Thyroid gland (tissue), 4 donors: ENCODE measurements at regions not wholly inside any gene's neighbourhood (a gene's known extent, or its start where the extent isn't known, plus 50 kb on each side); places are given as distances from the start of the nearest gene placed in this dataset.

ENCODE experiments used
- DNase-seq, 2 donors: peaks; one replicate each; pipeline ENCODE4 v3.0.0-alpha.2; 2019
- H3K27ac ChIP-seq, 3 donors: fragments of 200-600 bp; sonication (generic); 1 replicate in 2 of 3; 2 replicates in 1 of 3; pipeline ENCODE4 v1.5.1; 2016 to 2019; ENCODE audit warnings: mild to moderate bottlenecking in 1 of 3, moderate library complexity in 1 of 3
- H3K27me3 ChIP-seq: fragments of 200-600 bp; sonication (generic); one replicate; pipeline ENCODE4 v1.5.1; 2019
- H3K36me3 ChIP-seq, 2 donors: fragments of 200-600 bp; sonication (generic); one replicate each; pipeline ENCODE4 v1.5.1; 2016 to 2019
- H3K4me1 ChIP-seq, 2 donors: fragments of 200-600 bp; sonication (generic); one replicate each; pipeline ENCODE4 v1.5.1; 2017 to 2019
- H3K4me3 ChIP-seq, 3 donors: fragments of 200-600 bp; sonication (generic); replicated peaks in 1 of 3; 1 replicate in 2 of 3; 2 replicates in 1 of 3; pipeline ENCODE4 v1.5.1; 2016; ENCODE audit warnings: mild to moderate bottlenecking in 1 of 3
- H3K9me3 ChIP-seq: fragments of 200-600 bp; sonication (generic); one replicate; pipeline ENCODE4 v1.5.1; 2017
- POLR2A ChIP-seq, 2 donors: fragments of 450-650 bp; IDR thresholded peaks; one replicate each; pipeline ENCODE4 v1.6.1; 2017; ENCODE audit warnings: antibody characterized with exemption in 2 of 2, mild to moderate bottlenecking in 2 of 2, moderate library complexity in 1 of 2
- whole genome bisulfite sequencing, 2 donors: methylation state at CpG; one replicate each; pipeline ENCODE4 v1.1.5; 2017; 5-methylcytosine and 5-hydroxymethylcytosine counted together
- intact Hi-C: fragments of 100-400 bp; cut with DNase I; formaldehyde crosslinking; loops from one replicate; pipeline ENCODE4 v1.15.1; 2023
- TF ChIP-seq, protein P1 (sequence below), 6 experiments: fragments of 200-600 bp in 3 of 6; fragments of 450-650 bp in 3 of 6; sonication (generic) in 3 of 6; IDR thresholded peaks; one replicate each; pipeline ENCODE4 v1.5.1; 2016 to 2019; ENCODE audit warnings: antibody characterized with exemption in 6 of 6, mild to moderate bottlenecking in 2 of 6, inconsistent platforms in 1 of 6, moderate library complexity in 1 of 6

DNA sequence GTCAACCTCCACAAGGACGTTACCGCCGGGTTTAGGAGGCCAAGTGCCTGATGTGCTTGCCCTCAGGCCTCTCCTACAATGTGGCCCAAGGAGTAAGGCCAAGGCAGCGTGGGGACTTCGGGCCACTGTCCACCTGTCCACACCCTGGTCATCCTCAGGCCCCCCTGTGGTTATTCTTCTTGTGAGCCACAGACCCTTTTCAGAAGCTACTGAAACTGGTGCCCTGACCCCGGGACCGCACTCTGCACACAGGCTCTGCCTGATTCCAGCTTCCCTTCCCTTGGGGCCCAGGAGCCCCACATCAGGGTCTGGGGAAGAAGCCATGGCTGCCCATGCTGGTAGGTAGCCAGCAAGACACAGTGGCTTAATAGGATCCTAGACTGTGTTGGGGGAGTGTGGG is 128.8 kb downstream of the OLFM1 start:
- no peaks in the 10 kb centered on the region for H3K9me3 ChIP-seq
- no peaks in the 10 kb centered on the region for H3K27me3 ChIP-seq
- TF ChIP-seq, protein P1, sequence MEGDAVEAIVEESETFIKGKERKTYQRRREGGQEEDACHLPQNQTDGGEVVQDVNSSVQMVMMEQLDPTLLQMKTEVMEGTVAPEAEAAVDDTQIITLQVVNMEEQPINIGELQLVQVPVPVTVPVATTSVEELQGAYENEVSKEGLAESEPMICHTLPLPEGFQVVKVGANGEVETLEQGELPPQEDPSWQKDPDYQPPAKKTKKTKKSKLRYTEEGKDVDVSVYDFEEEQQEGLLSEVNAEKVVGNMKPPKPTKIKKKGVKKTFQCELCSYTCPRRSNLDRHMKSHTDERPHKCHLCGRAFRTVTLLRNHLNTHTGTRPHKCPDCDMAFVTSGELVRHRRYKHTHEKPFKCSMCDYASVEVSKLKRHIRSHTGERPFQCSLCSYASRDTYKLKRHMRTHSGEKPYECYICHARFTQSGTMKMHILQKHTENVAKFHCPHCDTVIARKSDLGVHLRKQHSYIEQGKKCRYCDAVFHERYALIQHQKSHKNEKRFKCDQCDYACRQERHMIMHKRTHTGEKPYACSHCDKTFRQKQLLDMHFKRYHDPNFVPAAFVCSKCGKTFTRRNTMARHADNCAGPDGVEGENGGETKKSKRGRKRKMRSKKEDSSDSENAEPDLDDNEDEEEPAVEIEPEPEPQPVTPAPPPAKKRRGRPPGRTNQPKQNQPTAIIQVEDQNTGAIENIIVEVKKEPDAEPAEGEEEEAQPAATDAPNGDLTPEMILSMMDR (IDR thresholded peaks at IDR 0.05): no peak
- no peak for TF ChIP-seq POLR2A (IDR thresholded peaks at IDR 0.05)
- peaks cover 0 to 15% of the 10 kb centered on the region in 2 donors for H3K4me1 ChIP-seq
- H3K4me3 ChIP-seq: no peak overlapping the region
- no peak for DNase-seq
- H3K36me3 ChIP-seq: no peaks in the 10 kb centered on the region
- intact Hi-C loops: no loop called here
- H3K27ac ChIP-seq: no peak overlapping the region
- 88 to 91% methylated on average over 4 to 7 of the region's 7 CpGs for WGBS, 2 donors

DNA sequence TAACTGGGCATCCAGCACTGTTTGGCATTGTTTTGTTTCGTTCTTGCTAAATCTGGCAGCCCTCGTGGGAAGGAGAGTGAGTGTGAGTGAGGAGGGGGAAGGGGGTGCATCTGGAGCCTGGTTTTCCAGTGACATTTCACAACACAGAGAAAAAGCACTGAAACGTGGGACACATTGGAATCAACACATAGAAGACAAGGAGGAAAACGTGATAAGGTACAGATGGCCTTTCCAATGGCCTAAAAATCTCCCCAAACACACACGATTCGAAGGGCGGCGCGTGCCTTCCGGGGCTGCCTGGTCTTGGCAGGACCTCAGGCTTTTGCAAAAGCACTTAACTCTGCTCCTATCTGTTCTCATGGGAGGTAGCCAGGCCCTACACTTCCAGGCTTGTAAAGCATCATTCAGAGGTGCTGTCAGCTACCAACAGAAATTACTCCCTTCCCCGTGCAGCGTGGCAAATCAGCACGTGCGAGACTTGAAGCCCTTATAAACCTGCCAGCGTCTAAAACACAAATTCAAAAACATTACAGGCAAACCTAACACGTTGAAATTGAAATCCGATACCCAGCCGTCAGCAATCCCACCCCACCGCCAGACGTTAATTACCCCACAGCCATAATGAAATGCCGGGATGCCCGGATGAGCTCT is 129.4 kb downstream of the OLFM1 start:
- H3K4me1 ChIP-seq: peaks cover 0 to 15% of the 10 kb centered on the region in 2 donors
- H3K9me3 ChIP-seq: no peaks in the 10 kb centered on the region
- H3K4me3 ChIP-seq: no peak overlapping the region
- WGBS, 2 donors: 62 to 67% methylated on average over 22 of the region's 22 CpGs
- no peak for TF ChIP-seq POLR2A (IDR thresholded peaks at IDR 0.05)
- TF ChIP-seq, protein P1 (IDR thresholded peaks at IDR 0.05): no peak
- no peaks in the 10 kb centered on the region for H3K36me3 ChIP-seq
- no peak overlapping the region for H3K27ac ChIP-seq
- DNase-seq: no peak
- no peaks in the 10 kb centered on the region for H3K27me3 ChIP-seq
- intact Hi-C loops: no loop called here

DNA sequence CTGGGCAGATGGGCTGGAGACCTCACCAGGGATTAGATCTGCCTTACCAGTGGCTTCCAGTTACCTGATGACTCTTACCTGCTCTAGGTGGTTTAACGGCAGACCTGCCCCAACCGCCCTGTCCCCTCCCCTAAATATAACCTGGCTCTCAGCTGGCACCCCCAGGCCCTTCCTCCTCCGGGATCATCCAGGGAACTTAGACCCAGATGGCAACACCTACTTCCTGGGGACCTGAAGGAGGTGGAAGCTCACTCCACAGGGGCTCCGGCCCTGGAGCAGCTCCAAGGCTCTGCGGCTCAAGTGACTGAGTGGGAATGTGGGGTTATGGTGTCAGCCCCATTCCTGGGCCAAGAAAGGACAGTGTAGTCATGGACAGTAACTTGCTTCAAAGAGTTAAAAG is 130.4 kb downstream of the OLFM1 start:
- no peaks in the 10 kb centered on the region for H3K27me3 ChIP-seq
- no peak overlapping the region for H3K4me3 ChIP-seq
- DNase-seq: no peak
- no peaks in the 10 kb centered on the region for H3K36me3 ChIP-seq
- no peaks in the 10 kb centered on the region for H3K9me3 ChIP-seq
- TF ChIP-seq POLR2A (IDR thresholded peaks at IDR 0.05): no peak
- TF ChIP-seq, protein P1 (IDR thresholded peaks at IDR 0.05): no peak
- H3K4me1 ChIP-seq: peaks cover 0 to 15% of the 10 kb centered on the region in 2 donors
- H3K27ac ChIP-seq: no peak overlapping the region
- intact Hi-C loops: no loop called here
- WGBS, 2 donors: 66 to 74% methylated on average over 3 to 5 of the region's 5 CpGs

DNA sequence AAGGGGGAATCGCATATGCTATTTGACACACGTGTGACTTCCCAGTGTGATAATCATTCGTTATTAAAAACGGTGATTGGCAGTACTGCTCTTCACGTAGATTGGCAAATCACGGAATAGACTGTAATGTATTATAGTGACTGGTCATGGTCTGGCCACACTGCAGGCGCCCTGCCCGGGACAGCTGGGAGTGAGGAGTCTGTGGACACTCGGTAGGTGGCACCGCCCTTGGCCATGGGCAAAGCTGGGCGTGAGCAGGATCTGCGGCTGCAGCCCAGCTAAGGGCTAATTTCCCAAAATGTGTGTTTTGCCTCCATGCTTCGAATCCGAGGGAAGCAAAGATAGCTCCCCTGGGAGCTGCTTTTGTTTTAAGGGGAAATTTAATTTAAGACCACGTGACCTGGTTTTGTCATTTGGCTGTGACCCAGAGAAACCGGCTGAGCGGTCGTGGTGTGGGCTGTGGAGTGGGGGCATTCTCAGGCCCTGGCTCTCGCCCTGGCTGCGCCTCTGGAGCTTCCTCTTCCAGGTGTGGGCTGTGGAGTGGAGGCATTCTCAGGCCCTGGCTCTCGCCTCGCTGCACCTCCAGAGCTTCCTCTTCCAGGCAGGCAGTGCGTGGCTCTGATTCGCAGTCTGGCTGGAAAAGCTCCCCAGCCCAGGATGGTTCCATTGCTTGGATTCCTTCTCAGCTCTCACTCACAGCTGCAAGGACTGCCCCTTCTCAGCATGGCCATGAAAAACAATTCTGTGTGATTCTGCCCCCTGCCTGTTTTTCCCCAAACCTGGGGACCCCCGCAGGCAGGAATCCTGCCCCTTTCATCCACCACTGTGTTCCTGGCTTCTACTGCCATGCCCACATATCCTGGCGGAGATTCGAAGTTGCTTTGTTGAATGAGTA is 131.1 kb downstream of the OLFM1 start:
- Histone ChIP-seq H3K27me3 (no peaks in the 10 kb centered on the region), H3K4me3 (no peak overlapping the region), H3K9me3 (no peaks in the 10 kb centered on the region), H3K27ac (no peak overlapping the region), H3K4me1 (peaks cover 0 to 15% of the 10 kb centered on the region in 2 donors), H3K36me3 (no peaks in the 10 kb centered on the region)
- DNase-seq: peak; percentile 39 to 43
- intact Hi-C loops: no loop called here
- TF ChIP-seq, protein P1 (IDR thresholded peaks at IDR 0.05): no peak
- no peak for TF ChIP-seq POLR2A (IDR thresholded peaks at IDR 0.05)
- WGBS, 2 donors: 32 to 34% methylated on average over 25 to 27 of the region's 27 CpGs
